ENCODE measurements at regions not wholly inside any gene's neighbourhood (a gene's known extent, or its start where the extent isn't known, plus 50 kb on each side); places are given as distances from the start of the nearest gene placed in this dataset.

DNA sequence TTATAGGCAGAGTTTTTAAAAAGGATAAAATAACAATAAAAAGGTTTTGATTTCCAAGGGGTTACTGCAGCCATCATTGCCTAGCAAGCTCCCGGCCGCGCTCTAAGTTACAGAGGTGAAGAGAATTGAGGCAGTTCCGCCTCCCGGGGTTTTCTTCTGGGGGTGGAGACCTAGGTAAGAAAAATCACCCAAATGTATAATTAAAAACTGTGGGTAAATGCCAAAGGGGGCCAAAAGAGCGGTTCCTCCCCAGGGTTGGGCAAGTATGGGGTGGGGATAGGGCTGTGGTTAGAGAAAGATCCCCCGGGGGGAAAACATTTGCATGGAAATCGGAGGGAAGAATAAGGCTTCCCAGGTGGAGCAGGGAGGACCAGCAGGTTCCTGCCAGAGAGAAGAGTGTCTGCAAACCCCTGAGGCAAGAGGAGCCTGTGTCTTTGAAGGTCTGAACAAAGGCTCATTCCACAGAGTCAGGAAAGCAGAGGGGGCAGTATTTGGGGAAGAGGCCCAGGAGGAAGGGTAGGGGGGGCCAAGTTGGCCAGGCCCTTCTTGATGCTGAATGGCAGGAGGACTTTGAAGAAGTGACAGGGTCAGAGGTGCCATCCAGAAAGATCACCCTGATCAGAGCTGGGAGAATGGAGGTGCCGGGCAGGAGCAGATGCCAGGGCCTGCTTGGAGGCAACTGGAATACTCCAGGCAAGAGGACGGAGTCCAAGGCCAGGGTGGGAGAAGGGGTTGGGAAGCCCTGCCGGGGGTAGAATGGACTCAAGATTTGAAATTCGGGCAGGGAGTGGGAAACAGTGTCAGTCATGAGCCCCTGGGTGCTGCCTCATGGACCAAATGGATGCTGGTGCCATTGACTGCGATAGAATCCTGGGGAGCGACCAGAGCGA is 152.9 kb upstream of the RGMA start:
- Mint-ChIP-seq H3K27ac (ENCODE audit: unreplicated experiment) (no peak overlapping the region), H3K36me3 (ENCODE audit: insufficient read depth, unreplicated experiment) (no peaks in the 10 kb centered on the region), H3K27me3 (ENCODE audit: unreplicated experiment) (peaks cover 27% of the 10 kb centered on the region), H3K4me3 (ENCODE audit: low read depth, unreplicated experiment) (no peak overlapping the region), H3K9me3 (ENCODE audit: low read depth, unreplicated experiment) (no peaks in the 10 kb centered on the region), H3K4me1 (ENCODE audit: low read depth, unreplicated experiment) (no peaks in the 10 kb centered on the region)
- BruUV-seq (replicated peaks): no TSS peak
- intact Hi-C loops (cut with micrococcal nuclease; ENCODE audit: unreplicated experiment): no loop called here
- CTCF ChIA-PET: no interaction called here
- TF ChIP-seq, protein P1, sequence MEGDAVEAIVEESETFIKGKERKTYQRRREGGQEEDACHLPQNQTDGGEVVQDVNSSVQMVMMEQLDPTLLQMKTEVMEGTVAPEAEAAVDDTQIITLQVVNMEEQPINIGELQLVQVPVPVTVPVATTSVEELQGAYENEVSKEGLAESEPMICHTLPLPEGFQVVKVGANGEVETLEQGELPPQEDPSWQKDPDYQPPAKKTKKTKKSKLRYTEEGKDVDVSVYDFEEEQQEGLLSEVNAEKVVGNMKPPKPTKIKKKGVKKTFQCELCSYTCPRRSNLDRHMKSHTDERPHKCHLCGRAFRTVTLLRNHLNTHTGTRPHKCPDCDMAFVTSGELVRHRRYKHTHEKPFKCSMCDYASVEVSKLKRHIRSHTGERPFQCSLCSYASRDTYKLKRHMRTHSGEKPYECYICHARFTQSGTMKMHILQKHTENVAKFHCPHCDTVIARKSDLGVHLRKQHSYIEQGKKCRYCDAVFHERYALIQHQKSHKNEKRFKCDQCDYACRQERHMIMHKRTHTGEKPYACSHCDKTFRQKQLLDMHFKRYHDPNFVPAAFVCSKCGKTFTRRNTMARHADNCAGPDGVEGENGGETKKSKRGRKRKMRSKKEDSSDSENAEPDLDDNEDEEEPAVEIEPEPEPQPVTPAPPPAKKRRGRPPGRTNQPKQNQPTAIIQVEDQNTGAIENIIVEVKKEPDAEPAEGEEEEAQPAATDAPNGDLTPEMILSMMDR (IDR thresholded peaks at IDR 0.05; ENCODE audit: unreplicated experiment): no peak
- DNase-seq: no peak

DNA sequence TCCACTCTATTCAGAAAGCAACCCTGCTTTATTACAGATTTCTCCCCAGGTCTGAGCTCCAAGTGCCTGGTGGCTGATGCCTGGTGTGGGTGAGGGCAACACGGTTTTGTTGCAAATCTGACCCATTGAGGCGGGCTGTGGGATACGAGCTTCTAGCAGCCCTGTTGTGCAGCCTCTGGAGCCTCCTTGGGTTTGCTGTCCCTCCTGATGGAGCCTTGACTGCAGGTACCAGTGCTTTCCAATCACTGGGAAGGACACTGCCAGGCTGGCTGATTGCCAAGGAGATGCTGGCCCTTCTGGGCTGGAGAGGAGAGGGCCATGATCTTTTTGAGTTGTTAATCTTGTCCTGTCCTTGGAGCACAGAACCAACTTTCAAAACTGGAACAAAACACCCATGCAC is 151.0 kb upstream of the RGMA start:
- H3K36me3 Mint-ChIP-seq (ENCODE audit: insufficient read depth, unreplicated experiment): no peaks in the 10 kb centered on the region
- H3K4me3 Mint-ChIP-seq (ENCODE audit: low read depth, unreplicated experiment): no peak overlapping the region
- intact Hi-C loops (cut with micrococcal nuclease; ENCODE audit: unreplicated experiment): no loop called here
- no peak for DNase-seq
- TF ChIP-seq, protein P1 (IDR thresholded peaks at IDR 0.05; ENCODE audit: unreplicated experiment): no peak
- no peak overlapping the region for H3K27ac Mint-ChIP-seq (ENCODE audit: unreplicated experiment)
- no peaks in the 10 kb centered on the region for H3K4me1 Mint-ChIP-seq (ENCODE audit: low read depth, unreplicated experiment)
- CTCF ChIA-PET: no interaction called here
- no peaks in the 10 kb centered on the region for H3K9me3 Mint-ChIP-seq (ENCODE audit: low read depth, unreplicated experiment)
- H3K27me3 Mint-ChIP-seq (ENCODE audit: unreplicated experiment): peaks cover 24% of the 10 kb centered on the region
- BruUV-seq (replicated peaks): no TSS peak

DNA sequence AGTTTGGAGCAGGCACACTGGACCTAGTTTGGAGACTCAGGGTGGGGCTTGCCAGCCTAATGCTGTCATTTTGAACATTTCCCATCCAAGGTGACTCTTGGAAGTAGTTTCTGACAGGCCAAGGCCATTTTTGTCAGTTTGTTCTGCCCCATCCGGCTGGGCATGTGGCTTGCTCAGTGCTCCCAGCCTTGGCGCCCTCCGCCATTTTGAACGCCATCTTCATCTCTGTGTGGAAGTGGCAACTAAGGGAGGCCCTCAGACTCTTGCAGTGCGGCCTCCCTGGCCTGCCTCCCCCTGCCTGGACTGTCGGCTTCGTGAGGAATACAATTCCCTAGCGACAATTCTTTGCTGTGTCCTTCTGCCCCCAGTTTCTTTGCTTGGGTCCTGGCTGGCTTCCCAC is 150.6 kb upstream of the RGMA start:
- no peak overlapping the region for H3K4me3 Mint-ChIP-seq (ENCODE audit: low read depth, unreplicated experiment)
- intact Hi-C loops (cut with micrococcal nuclease; ENCODE audit: unreplicated experiment): no loop called here
- H3K4me1 Mint-ChIP-seq (ENCODE audit: low read depth, unreplicated experiment): no peaks in the 10 kb centered on the region
- TF ChIP-seq, protein P1 (IDR thresholded peaks at IDR 0.05; ENCODE audit: unreplicated experiment): no peak
- H3K27ac Mint-ChIP-seq (ENCODE audit: unreplicated experiment): no peak overlapping the region
- no peaks in the 10 kb centered on the region for H3K36me3 Mint-ChIP-seq (ENCODE audit: insufficient read depth, unreplicated experiment)
- DNase-seq: no peak
- CTCF ChIA-PET: no interaction called here
- H3K27me3 Mint-ChIP-seq (ENCODE audit: unreplicated experiment): peaks cover 24% of the 10 kb centered on the region
- H3K9me3 Mint-ChIP-seq (ENCODE audit: low read depth, unreplicated experiment): no peaks in the 10 kb centered on the region
- no TSS peak for BruUV-seq (replicated peaks)

DNA sequence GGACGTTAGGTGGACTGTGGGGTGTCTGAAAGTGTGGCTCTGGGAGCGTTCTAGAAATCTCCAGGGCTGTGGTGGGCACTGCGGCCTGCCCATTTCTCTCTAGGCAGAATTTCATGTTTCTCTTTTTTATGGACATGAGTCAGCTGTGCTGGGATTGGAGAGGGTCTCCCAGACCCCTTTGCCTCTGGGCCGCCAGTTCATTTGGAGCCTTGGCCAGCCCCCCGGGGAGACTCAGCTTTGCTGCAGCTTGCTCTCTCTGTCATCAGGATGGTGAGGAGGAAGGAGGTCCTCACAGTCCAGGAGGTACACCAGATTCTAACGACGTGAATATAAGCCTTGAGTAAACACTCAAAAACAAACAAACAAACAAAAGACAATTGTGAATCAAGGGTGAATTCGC is 149.6 kb upstream of the RGMA start:
- Mint-ChIP-seq H3K27ac (ENCODE audit: unreplicated experiment) (no peak overlapping the region), H3K4me1 (ENCODE audit: low read depth, unreplicated experiment) (no peaks in the 10 kb centered on the region), H3K36me3 (ENCODE audit: insufficient read depth, unreplicated experiment) (no peaks in the 10 kb centered on the region), H3K9me3 (ENCODE audit: low read depth, unreplicated experiment) (no peaks in the 10 kb centered on the region), H3K4me3 (ENCODE audit: low read depth, unreplicated experiment) (no peak overlapping the region), H3K27me3 (ENCODE audit: unreplicated experiment) (peaks cover 23% of the 10 kb centered on the region)
- intact Hi-C loops (cut with micrococcal nuclease; ENCODE audit: unreplicated experiment): no loop called here
- no TSS peak for BruUV-seq (replicated peaks)
- CTCF ChIA-PET: no interaction called here
- TF ChIP-seq, protein P1 (IDR thresholded peaks at IDR 0.05; ENCODE audit: unreplicated experiment): no peak
- no peak for DNase-seq
